ENCODE measurements at regions not wholly inside any gene's neighbourhood (a gene's known extent, or its start where the extent isn't known, plus 50 kb on each side); places are given as distances from the start of the nearest gene placed in this dataset.

DNA sequence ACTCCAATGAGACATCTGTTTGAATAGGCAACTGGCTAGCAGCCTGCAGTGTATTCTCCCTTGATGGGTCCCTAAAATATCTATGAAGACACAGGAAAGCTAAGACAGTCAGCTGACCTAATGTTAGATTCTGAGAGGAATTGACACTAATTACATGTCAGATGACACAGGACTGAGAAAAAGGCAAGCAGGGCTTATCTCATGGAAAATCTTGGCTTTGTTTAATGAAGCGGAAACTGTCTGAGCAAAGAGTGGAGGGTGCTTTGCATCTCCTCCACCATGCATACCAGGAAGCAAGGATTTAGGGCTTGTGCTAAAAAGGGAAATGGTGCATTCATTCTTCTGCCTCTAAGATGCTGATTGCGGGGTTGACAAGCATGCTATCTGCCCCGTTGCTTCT lies 135.5 kb upstream of the GLI3 start:
- no peak for DNase-seq (ENCODE audit: low spot score)

DNA sequence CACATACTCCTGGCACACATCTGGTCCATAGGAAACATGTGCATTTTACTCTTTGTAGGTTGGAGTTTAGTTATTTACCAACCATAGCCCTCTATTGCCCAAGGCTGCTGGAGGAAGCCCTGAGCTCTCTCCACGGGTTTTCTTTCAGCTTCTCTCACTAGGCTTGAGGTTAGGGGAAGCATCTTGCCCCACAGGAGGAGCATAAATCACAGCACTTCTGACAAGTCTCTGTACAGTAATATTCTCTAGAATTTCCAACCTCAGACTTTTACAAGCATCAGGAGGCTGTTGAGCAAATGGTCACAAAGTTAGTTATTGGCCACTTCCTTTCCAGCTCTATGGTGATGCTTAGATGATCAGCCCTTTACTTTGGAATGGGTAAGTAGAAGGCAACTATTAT lies 122.9 kb upstream of the GLI3 start:
- DNase-seq (ENCODE audit: low spot score), result no peak

DNA sequence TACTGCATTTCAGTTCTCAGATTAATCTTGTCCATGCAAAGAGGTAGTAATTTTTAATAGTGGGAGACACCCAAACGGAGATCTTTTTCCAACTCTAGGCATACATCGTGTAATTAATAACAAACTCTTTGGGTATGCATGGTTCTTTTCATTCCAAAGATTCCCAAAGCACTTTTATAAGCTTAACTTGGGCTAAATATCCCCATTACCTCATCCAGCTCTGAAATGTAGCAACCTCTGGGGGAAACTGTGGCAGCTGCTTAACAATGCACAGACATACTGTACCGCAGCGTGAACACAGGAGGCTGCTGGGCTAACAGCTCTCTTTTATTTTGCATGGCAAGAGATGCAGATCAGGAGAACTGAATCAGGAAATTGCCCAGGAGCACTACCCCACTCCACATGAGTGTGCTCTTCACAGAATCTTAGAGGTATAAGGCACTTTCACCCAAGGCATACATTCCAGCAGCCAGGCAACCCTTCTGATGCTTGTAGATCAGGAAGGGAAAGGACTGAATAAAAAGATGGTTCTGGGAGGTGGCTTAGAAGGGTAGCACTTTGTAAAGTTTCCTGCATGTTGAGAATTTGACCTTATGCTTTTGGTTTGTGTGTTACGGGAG lies 114.4 kb upstream of the GLI3 start:
- peak; percentile 30 for DNase-seq (ENCODE audit: low spot score)

DNA sequence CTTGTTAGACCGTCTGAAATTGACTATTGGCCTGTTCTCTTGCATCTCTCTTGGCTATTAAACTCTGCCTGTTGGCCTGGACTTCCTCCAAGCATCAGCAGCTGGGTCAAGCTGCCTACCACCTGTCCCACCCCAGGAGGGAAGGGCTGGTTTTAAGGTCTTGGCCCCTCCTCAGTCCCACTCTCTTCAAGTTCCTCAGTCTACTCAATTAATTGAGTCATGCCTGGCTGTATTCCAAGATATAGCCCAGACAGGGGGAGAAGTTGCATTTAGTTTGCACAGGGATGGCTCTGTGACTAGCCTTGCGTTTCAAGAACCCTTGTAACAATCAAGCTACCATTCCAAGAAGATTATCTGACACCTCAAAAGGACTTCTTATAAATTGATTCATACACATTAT lies 113.8 kb upstream of the GLI3 start:
- peak; percentile 21 for DNase-seq (ENCODE audit: low spot score)

DNA sequence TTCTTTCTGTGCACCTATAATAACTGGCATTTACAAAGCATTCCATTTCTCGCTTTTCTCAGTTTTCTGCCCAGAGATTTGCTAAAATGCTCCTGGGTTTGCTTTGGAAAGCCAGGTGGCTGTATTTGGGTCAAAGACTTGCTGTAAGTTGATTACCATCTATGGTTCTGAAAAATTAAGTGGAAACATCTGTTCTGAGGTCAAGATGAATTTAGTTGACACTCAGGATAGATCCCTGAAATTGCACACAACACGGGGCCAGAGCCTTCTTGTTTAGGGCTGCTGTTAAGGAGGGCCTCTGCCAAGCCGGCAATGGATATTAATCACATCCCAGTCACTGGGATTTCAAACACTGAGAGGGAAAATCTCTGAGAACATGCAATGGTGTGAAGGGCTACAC lies 111.6 kb upstream of the GLI3 start:
- no peak for DNase-seq (ENCODE audit: low spot score)

DNA sequence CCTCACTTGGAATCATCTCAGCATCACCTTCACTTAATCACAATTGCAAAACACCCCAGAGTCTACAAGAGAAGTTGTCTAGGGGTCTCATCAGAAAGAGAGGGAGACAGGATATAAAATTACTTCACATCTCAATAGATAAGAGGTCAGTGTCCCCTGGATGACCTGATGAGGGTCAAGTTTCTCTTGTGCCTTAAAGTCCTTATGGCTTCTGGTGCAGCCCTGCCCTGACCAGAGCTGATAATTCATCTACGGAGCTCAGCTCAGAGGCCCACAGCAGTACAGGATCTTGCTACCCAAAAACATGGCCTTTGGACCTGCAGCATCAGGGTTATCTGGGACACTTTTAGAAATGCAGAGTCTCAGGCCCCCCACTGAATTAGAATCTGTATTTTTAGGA lies 111.1 kb upstream of the GLI3 start:
- DNase-seq (ENCODE audit: low spot score), result no peak

DNA sequence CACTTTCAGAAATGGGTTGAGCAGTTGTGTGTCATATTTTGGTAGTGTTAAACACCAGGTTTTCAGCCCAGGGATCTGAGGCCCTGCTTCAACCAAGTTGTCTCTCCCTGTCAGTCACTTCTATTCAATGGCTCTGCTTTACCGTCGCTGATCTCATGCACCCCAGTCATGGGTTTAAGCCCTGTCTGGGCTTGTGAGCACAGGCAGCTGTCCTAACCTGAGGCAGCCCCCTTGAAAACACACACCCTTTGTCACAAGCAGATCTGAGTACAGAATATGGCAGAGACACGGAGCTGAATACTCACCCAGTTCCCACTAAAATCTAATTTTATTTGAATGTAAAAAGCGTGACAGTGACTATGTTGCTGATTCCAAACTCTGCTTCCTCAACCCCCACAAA lies 110.6 kb upstream of the GLI3 start:
- DNase-seq (ENCODE audit: low spot score), result no peak

DNA sequence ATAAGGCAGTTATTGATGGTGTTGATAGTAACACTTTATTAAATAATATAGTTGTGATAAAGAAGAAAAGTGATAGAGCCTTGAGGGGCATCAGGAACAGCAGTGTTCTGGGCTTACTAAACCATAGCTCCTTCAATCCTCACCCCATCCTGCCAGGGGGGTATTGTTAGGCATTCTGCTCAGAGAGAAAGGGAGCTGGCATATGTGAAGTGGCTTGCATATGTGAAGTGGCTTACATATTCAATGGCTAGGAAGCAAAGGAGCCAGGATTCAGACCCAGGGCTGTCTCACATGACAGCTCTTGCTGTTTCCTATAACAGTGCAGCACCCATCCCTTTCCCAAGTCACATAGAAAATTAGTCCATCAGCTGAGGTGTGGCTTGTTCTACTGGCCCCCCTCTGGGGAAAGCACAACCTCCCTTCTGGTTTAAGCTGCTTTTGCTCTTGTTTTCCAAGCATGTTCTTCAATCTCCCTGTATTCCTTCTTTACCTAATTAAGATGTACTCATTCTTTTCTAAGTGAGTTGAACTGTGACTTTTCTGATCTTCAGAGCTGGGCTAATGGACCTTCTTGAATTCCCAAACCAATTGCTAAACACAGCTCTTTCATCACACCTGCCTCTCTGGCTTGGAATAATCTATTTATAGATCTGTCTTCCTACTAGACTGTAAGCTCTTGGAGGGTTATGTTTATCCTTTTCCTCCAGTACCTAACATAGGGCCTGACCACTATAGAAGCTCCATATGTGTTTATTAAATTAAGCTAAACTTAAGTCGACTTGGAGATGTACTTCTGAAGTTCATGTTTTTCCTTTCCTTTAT lies 108.7 kb upstream of the GLI3 start:
- no peak for DNase-seq (ENCODE audit: low spot score)

DNA sequence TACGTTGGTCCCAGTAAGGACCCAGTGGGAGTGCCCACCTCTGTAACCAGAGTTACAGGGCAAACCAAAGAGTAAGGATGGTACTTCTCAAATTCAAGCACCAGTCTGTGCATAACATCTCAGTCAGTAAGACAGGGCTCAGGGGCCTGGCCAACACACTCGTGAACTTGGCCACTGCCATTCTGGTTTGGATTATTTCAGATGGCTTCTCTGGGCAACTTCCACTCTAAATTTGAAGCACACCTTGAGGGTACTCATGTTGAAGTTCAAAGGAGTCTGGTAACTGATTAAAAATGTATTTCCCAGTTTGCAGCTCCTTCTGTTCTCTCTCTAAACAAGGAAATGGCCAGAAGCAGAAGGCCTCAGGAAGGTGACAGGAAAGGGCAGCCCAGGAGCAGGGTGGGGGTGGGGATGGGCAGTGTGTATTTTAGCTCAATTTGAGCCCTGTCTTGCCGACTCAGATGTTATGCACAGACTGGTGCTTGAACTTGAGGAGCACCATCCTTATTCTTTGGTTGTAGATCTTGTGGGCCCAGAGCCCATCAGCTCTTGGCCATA lies 107.3 kb upstream of the GLI3 start:
- DNase-seq (ENCODE audit: low spot score), result no peak

DNA sequence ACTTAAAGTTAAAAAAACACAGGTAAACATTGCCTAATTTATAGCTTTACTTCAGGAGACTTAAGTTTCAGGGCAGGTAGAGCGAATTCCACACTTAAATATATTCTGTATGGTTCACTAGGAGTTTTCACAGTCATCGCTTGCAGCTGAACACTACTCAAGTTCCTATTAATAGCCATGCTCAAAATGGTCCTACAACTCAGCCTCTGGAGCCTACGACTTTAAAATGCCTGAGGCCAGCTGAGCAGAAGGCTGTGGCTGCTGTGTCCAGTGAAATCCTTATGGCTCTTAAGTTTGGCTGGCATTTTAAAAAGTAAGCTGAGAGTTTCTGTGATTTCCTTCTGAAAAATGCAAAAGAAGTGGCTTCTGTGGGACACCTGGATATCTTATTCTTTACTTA lies 105.4 kb upstream of the GLI3 start:
- DNase-seq (ENCODE audit: low spot score), result no peak

DNA sequence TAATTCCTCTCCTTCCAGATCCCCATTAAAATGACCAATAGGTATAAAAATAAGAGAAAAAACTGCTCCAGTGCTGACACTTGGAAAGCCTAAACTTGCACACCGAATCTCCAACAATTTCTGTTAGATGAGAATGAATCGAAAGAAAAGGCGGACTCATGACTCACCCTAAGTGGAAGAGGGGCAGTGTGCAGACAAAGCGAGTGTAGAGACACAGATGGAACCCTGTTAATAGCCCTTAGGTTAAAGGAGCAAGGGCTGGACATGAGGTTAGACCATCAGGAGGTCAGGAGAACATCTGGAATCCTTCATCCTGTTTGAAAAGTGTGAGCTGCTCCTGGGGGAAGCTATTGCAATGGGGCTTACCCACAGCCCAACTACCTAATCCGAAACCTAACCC lies 103.4 kb upstream of the GLI3 start:
- DNase-seq (ENCODE audit: low spot score), result no peak

DNA sequence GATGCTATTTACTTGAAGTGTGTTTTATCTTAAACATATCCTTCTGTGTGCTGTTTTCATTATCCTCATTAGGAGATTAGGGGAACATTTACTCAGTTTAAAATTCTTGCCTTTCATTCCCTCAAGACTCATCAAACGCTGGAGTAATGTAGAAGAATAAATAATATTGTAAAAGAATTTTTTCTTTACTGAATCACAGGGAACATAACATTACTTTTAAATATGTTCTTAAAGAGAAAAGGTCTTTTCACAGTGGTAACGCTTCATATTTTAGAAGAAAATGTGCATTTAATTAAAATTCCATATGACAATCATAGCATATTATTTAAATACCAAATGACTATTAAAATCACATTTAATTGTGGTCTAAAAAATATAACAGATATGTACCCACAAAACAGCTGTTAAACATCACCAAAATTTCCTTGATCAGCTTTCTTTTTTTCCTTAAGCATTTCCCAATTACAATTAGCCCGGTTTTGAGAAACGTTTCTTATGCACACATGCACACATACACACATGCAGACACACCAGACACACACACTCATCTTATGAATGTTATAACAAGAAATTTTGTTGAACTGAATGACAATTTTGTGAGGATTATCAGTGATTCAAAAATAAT lies 102.0 kb upstream of the GLI3 start:
- no peak for DNase-seq (ENCODE audit: low spot score)

DNA sequence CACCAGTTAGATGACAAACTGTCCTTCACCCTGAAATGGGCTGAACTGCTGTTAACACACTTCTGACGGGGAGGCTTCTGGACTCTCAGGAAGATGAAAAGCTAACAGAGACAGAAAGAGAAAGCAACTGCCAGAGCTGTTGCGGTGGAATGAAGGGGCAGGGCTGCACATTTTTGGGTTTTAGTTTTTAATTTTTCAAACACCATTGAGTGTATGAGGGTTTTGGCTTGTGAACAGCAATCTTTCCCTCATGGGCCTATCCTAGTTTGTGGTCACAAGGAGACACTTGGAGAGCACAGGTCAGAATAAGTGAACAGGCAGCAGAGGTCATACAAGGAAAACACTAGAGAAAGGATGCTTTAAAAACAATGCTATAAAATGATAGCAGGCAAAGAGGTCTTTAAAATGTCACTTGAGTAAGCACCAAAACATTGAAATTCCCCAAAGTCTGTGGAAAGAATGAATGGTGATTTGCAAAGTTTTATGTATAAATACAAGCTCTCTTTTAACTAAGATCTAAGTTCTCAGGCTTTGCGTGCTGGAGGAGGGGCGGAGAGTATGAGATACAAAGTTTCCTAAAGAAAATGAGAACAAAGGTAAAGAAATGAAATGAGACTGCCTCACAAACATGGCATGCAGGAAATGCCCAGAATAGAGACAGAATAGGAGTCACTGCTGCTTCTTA lies 101.4 kb upstream of the GLI3 start:
- peak; percentile 68 for DNase-seq (ENCODE audit: low spot score)

DNA sequence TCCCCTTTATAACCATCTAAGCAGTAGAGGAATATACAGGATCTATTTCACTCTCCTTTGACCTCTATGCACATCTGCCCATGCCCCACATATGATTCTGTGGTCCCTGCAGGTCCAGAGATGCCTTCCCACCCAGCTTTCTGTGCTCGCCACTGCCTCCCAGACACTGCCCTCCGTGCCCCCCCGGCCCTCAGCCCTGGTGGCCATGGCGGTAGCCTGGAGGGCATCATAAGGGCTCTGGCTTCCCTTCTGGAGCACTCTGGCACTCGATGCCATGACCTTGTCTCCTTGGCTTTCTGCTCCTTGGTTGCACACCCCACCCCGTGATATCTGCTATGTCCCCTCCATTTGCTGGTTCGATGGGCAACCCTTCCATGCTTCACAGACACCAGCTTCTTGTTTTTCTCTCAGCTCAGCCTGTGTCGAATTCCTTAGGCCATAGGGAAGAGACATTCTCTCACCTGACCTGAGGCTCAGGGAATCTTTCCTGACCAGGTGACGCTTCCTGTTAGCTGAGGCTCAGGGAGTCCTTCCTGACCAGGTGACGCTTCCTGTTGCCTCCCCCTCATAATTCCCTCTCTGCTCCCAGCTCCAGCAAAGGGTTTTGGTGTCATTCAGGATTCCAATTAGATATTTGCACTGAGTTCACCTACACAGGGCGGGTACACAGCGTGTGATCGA lies 100.4 kb upstream of the GLI3 start:
- no peak for DNase-seq (ENCODE audit: low spot score)

DNA sequence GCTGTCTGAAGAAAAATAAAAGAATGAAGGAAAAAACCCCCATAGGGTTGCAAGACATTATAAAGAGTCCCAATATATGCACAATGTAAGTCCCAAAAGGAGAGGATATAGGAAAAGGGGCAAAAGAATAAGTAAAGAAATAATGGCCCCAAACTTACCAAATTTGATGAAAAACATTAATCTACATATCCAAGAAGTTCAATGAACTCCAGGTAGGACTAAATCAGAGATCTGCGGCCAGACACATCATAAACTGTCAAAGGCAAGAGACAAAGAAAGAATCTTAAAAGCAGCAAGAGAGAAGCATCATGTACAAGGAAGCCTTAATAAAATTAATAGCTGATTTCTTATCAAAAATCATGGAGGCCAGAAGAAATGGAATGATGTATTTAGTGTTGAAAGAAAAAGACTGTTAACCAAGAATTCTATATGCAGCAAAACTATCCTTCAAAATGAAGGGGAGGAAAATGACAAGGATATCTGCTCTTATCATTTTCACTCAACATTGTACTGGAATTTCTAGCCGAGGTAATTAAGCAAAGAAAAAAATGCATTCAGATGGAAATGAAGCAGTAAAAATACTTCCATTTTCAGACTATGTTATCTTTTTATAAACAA lies 95.7 kb upstream of the GLI3 start:
- DNase-seq (ENCODE audit: low spot score), result no peak

DNA sequence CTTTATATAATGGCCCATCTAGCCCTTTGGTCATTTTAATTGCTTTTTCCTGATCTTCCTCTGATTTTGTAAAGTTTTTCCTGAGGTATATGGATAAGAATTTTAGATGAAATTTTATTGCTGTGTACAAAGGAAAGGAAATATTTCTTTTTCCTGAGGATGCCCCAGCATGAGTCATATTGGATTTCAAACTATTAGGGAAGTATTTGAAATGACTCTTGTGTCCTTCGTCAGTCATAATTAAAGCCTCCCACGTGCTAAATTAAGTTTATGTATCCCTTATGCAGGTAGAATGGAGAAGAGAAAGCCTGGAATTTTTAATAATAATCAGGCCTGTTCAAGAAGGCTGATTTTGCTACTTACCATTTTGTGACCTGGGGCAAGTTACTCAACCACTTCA lies 82.6 kb upstream of the GLI3 start:
- DNase-seq (ENCODE audit: low spot score), result no peak

DNA sequence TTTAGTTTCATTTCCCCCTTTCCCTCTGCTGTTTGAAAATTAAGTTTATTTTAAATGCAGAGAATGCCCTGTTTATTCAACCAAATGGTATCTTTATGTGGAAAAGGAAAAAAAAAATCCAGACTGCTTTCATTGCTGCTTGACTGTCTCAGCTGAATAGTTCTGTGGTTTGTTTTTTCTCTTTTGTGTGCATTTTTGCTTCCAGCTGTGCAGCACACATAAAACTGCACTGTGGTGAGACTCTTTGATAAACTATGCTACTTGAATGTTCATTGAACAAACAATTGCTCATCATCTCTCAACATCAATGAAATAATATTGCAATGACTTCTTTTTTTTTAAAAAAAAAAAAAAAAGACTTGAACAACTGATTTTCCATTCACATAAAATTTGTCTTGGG lies 78.6 kb upstream of the GLI3 start:
- DNase-seq (ENCODE audit: low spot score), result peak; percentile 56

DNA sequence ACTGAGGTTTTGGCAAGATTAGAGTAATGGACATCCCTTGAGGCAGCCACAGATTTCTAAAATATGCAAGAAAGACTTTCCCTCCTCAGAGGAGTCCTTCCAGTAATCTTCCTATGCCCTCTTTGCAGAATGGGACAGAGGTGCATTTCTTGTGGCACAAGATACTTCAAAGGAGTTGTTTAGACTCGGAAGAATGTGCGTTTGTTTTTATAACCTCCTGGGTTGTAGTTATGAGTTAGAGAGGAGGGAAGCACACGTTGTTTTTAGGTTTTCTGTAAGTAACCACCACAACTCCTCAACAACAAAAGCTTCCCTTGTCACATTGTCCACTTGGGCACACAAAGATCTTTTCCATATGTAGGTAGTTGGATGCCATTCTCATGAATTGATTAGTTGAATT lies 78.1 kb upstream of the GLI3 start:
- DNase-seq (ENCODE audit: low spot score), result peak; percentile 11

DNA sequence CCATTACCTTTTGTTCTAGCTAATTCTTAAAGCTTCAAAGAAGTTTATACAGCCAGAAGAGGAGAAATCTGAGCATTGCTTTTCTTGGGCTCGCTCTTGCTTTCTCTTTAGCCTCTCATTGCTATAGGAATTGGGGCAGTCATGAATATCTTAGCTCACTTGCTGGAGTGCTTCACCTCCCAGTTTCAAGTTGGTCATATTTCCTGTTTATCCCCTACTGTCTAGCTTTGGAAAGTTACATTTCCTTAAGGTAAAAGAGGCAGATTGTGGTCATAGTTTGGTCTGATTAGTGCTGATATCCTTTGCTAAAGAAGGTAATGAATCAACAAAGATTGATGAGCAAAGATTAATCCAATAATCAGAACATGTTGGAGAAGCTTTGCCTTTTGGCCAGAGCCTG lies 77.7 kb upstream of the GLI3 start:
- DNase-seq (ENCODE audit: low spot score), result peak; percentile 10

DNA sequence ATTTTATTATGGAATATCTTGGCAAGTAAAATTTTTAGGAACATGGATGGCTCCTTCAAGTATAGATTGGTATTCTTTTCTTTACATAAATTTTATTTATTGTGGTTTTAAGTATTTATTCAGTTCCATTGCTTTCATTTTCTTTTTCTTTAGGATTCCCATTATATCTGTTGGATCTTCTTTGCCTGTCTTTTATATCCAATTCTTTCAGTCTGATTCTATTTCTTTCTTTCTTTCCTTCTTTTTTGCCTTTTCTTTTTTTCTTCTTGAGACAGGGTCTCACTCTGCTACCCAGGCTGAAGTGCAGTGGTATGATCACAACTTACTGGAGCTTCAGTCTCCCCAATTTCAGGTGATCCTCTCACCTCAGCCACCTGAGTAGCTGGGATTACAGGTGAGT lies 74.2 kb upstream of the GLI3 start:
- no peak for DNase-seq (ENCODE audit: low spot score)

DNA sequence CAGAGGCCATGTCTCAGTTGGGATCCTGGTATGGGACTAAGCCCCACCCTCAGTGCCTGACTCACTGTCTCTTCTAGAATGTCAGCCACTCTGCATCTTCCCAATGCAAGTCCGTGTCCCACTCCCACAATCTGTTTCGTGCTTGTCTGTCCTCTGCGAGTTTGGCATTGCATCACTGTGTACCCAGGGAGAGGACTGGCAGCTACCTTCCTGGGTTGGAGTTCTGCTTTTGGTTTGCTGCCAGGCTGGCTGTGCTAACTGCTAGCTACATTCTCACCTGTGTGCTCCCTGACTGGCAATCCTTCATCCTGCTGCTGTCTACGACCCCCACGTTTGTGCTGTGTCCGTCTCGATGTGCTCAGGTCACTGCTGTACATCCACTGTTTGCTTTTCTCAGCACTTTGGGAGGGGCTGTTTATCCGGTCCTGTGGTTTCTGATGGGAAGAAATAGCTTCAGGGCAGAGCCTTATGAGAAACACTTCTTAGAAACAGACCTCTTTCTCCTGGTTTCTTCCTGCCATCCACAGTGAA lies 56.0 kb upstream of the GLI3 start:
- DNase-seq (ENCODE audit: low spot score), result no peak
